IMR-90 (cell line): ENCODE measurements at regions not wholly inside any gene's neighbourhood (a gene's known extent, or its start where the extent isn't known, plus 50 kb on each side); places are given as distances from the start of the nearest gene placed in this dataset.

Experiments
- ATAC-seq: fragments of 200-7000 bp; cut with Tn5 transposase; 2 replicates; pipeline ENCODE4 v1.9.1; 2020; ENCODE audit warnings: low read depth, mild to moderate bottlenecking, moderate library complexity
- BruUV-seq: library from RNA; stranded (reverse); fragments of 400-500 nt; replicated peaks from 2 replicates; lab custom pipeline; 2021; lab: Mats Ljungman, UMichigan
- CTCF ChIA-PET: fragments of 300-600 bp; formaldehyde crosslinking; extraction: SDS; loops from one replicate; lab custom pipeline; 2021; ENCODE audit warnings: antibody characterized with exemption; lab: Yijun Ruan, JAX
- POLR2A ChIA-PET: fragments of 300-600 bp; sonication (Branson Sonifier 250); formaldehyde crosslinking; loops from one replicate; lab custom pipeline; 2022; ENCODE audit warnings: antibody characterized with exemption; ENCODE audit not compliant: unreplicated experiment; lab: Charles Lee
- DNase-seq: peaks from one replicate; pipeline ENCODE4 v3.0.0; 2013
- H2AFZ ChIP-seq: replicated peaks from 2 replicates; pipeline ENCODE3; 2013; ENCODE audit warnings: low read length, mild to moderate bottlenecking; ENCODE audit not compliant: poor library complexity
- H2AK5ac ChIP-seq: 2 replicates; pipeline ENCODE4 v1.6.1; 2013; ENCODE audit warnings: low read depth, low read length, inconsistent platforms
- H2AK9ac ChIP-seq: replicated peaks from 2 replicates; pipeline ENCODE3; 2013; ENCODE audit warnings: mild to moderate bottlenecking, low read depth, low read length, moderate library complexity; ENCODE audit not compliant: poor library complexity
- H2BK120ac ChIP-seq: 2 replicates; pipeline ENCODE4 v1.6.1; 2013; ENCODE audit warnings: low read depth, low read length, inconsistent platforms
- H2BK15ac ChIP-seq: 3 replicates; pipeline ENCODE4 v1.6.1; 2013; ENCODE audit warnings: low read depth, low read length, inconsistent platforms
- H2BK20ac ChIP-seq: 2 replicates; pipeline ENCODE4 v1.6.1; 2013; ENCODE audit warnings: low read depth, mild to moderate bottlenecking, inconsistent platforms, low read length, moderate library complexity
- H2BK5ac ChIP-seq: 2 replicates; pipeline ENCODE4 v1.6.1; 2013; ENCODE audit warnings: mild to moderate bottlenecking, low read depth, low read length, inconsistent platforms; ENCODE audit not compliant: poor library complexity, severe bottlenecking
- H3K14ac ChIP-seq: replicated peaks from 2 replicates; pipeline ENCODE4 v1.6.1; 2013; ENCODE audit warnings: low read depth, low read length, inconsistent platforms
- H3K18ac ChIP-seq: 2 replicates; pipeline ENCODE4 v1.6.1; 2013; ENCODE audit warnings: low read depth, low read length, control low read depth
- H3K23ac ChIP-seq: 2 replicates; pipeline ENCODE4 v1.6.1; 2013; ENCODE audit warnings: low read depth, low read length, inconsistent platforms
- H3K27ac ChIP-seq: 2 replicates; pipeline ENCODE4 v1.5.1; 2013; ENCODE audit warnings: mild to moderate bottlenecking, control low read depth, low read length; ENCODE audit not compliant: insufficient read depth
- H3K27me3 ChIP-seq: 2 replicates; pipeline ENCODE4 v1.6.1; 2013; ENCODE audit warnings: low read length; ENCODE audit not compliant: control insufficient read depth, insufficient read depth
- H3K36me3 ChIP-seq: 2 replicates; pipeline ENCODE4 v1.6.1; 2013; ENCODE audit warnings: low read length, mixed read lengths; ENCODE audit not compliant: control insufficient read depth, insufficient read depth
- H3K4ac ChIP-seq: 2 replicates; pipeline ENCODE4 v1.6.1; 2013; ENCODE audit warnings: low read depth, low read length, inconsistent platforms
- H3K4me1 ChIP-seq: 2 replicates; pipeline ENCODE4 v1.6.1; 2013; ENCODE audit warnings: low read length, mixed read lengths; ENCODE audit not compliant: control insufficient read depth, insufficient read depth
- H3K4me2 ChIP-seq: 2 replicates; pipeline ENCODE4 v1.6.1; 2013; ENCODE audit warnings: low read depth, mild to moderate bottlenecking, control low read depth, low read length, moderate library complexity
- H3K4me3 ChIP-seq: 2 replicates; pipeline ENCODE4 v1.5.1; 2013; ENCODE audit warnings: low read depth, mild to moderate bottlenecking, control low read depth, low read length, moderate library complexity; ENCODE audit not compliant: insufficient read depth
- H3K56ac ChIP-seq: 2 replicates; pipeline ENCODE4 v1.6.1; 2013; ENCODE audit warnings: low read length, inconsistent platforms; ENCODE audit not compliant: insufficient read depth; ENCODE audit errors: extremely low read depth
- H3K79me1 ChIP-seq, 2 experiments: 2 replicates each; pipeline ENCODE4 v1.6.1; 2013; ENCODE audit warnings: low read length in 2 of 2, inconsistent platforms in 1 of 2, low read depth in 1 of 2
- H3K9ac ChIP-seq: 2 replicates; pipeline ENCODE4 v1.6.1; 2013; ENCODE audit warnings: low read depth, low read length, control low read depth
- H3K9me1 ChIP-seq: 2 replicates; pipeline ENCODE4 v1.6.1; 2013; ENCODE audit warnings: low read length, inconsistent platforms; ENCODE audit not compliant: insufficient read depth
- H3K9me3 ChIP-seq: 2 replicates; pipeline ENCODE4 v1.6.1; 2013; ENCODE audit warnings: low read length; ENCODE audit not compliant: control insufficient read depth, insufficient read depth
- H4K20me1 ChIP-seq: 2 replicates; pipeline ENCODE4 v1.6.1; 2013; ENCODE audit warnings: low read length, inconsistent platforms; ENCODE audit not compliant: insufficient read depth
- H4K5ac ChIP-seq: 2 replicates; pipeline ENCODE4 v1.6.1; 2013; ENCODE audit warnings: mild to moderate bottlenecking, low read depth, low read length, control low read depth
- H4K8ac ChIP-seq, 2 experiments: 2 replicates each; pipeline ENCODE4 v1.6.1; 2013; ENCODE audit warnings: low read depth in 2 of 2, low read length in 2 of 2, control low read depth in 1 of 2, inconsistent platforms in 1 of 2
- H4K91ac ChIP-seq: 2 replicates; pipeline ENCODE4 v1.6.1; 2013; ENCODE audit warnings: low read depth, low read length, inconsistent platforms; ENCODE audit not compliant: insufficient read depth
- BHLHE40 ChIP-seq: fragments of 150-350 bp; IDR thresholded peaks from 2 replicates; pipeline ENCODE4 v1.6.1; 2016; ENCODE audit warnings: mild to moderate bottlenecking, low read depth, low read length
- CEBPB ChIP-seq: IDR thresholded peaks from 2 replicates; pipeline ENCODE4 v1.6.1; 2012; ENCODE audit warnings: low read depth, low read length, improper control_type of control experiment
- CHD1 ChIP-seq: IDR thresholded peaks from 2 replicates; pipeline ENCODE4 v1.6.1; 2012; ENCODE audit warnings: low read depth, low read length, improper control_type of control experiment
- FOS ChIP-seq: fragments of 150-350 bp; IDR thresholded peaks from 2 replicates; pipeline ENCODE4 v1.6.1; 2016; ENCODE audit warnings: low read depth, low read length
- MAFK ChIP-seq: IDR thresholded peaks from 2 replicates; pipeline ENCODE4 v1.6.1; 2012; ENCODE audit warnings: low read depth, low read length, improper control_type of control experiment
- MAZ ChIP-seq: IDR thresholded peaks from 2 replicates; pipeline ENCODE4 v1.6.1; 2012; ENCODE audit warnings: low read depth, mild to moderate bottlenecking, low read length, improper control_type of control experiment, moderate library complexity, borderline replicate concordance
- NFE2L2 ChIP-seq: fragments of 150-350 bp; IDR thresholded peaks from 2 replicates; pipeline ENCODE4 v1.6.1; 2016; ENCODE audit warnings: low read depth, mild to moderate bottlenecking, low read length
- POLR2A ChIP-seq: IDR thresholded peaks from 2 replicates; pipeline ENCODE4 v1.6.1; 2012; ENCODE audit warnings: mild to moderate bottlenecking, low read depth, low read length
- RFX5 ChIP-seq: IDR thresholded peaks from 2 replicates; pipeline ENCODE4 v1.8.0; 2012; ENCODE audit warnings: low read depth, mild to moderate bottlenecking, low read length, moderate library complexity
- SMC3 ChIP-seq: fragments of 150-350 bp; IDR thresholded peaks from 2 replicates; pipeline ENCODE4 v1.6.1; 2016; ENCODE audit warnings: low read depth, mild to moderate bottlenecking, antibody characterized with exemption, low read length, moderate library complexity
- WGBS, 2 experiments: methylation state at CpG; one replicate each; pipeline versions ENCODE4 v1.1.5 to v1.1.7; 2013; ENCODE audit warnings: missing lambda C conversion rate in 2 of 2; ENCODE audit not compliant: insufficient read length in 1 of 2; ENCODE audit errors: extremely low coverage in 2 of 2; 5-methylcytosine and 5-hydroxymethylcytosine counted together
- dilution Hi-C: fragments of 300-500 bp; cut with HindIII; formaldehyde crosslinking; loops from one replicate; pipeline ENCODE4 v1.14.3; 2018; ENCODE audit warnings: low sequenced_read_pairs; ENCODE audit not compliant: unreplicated experiment
- in situ Hi-C: fragments of 300-500 bp; cut with MboI; formaldehyde crosslinking; loops from 3 replicates; pipeline ENCODE4 v1.14.3; 2019; ENCODE audit warnings: low sequenced_read_pairs, inconsistent platforms, mixed read lengths
- intact Hi-C: fragments of 100-400 bp; cut with micrococcal nuclease; formaldehyde crosslinking; loops from 2 replicates; pipeline ENCODE4 v1.10.0; 2022
- TF ChIP-seq, protein P1 (sequence below): fragments of 150-350 bp; IDR thresholded peaks from 2 replicates; pipeline ENCODE4 v1.6.1; 2016; ENCODE audit warnings: low read depth, mild to moderate bottlenecking, low read length, moderate library complexity, borderline replicate concordance
- TF ChIP-seq, protein P2 (sequence below): fragments of 150-350 bp; IDR thresholded peaks from 2 replicates; pipeline ENCODE4 v1.6.1; 2017; ENCODE audit warnings: mild to moderate bottlenecking, antibody characterized with exemption, low read length, low read depth

DNA sequence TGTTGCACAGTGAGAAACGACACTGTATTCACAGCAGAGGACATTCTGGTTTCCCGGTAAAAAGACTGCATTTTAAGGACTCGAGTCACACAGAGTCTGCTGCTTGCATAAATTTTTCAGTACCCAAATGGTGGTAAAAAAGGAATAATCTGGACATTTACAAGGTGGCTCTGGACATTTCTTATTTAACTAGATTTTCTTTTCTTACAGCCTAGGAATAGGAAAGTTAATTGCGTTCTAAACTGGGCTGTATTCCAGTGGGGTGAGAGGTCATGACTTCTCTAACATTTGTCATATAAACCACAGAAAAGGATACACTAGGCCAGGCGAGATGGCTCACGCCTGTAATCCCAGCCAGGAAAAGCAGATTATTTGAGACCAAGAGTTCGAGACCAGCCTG, 237.5 kb upstream of the KLF6 start:
- TF ChIP-seq CEBPB: no peak
- TF ChIP-seq, protein P1, sequence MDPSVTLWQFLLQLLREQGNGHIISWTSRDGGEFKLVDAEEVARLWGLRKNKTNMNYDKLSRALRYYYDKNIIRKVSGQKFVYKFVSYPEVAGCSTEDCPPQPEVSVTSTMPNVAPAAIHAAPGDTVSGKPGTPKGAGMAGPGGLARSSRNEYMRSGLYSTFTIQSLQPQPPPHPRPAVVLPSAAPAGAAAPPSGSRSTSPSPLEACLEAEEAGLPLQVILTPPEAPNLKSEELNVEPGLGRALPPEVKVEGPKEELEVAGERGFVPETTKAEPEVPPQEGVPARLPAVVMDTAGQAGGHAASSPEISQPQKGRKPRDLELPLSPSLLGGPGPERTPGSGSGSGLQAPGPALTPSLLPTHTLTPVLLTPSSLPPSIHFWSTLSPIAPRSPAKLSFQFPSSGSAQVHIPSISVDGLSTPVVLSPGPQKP: no peak
- no peak for TF ChIP-seq CHD1
- TF ChIP-seq POLR2A: no peak
- TF ChIP-seq RFX5: no peak
- no peak for TF ChIP-seq FOS
- TF ChIP-seq, protein P2, sequence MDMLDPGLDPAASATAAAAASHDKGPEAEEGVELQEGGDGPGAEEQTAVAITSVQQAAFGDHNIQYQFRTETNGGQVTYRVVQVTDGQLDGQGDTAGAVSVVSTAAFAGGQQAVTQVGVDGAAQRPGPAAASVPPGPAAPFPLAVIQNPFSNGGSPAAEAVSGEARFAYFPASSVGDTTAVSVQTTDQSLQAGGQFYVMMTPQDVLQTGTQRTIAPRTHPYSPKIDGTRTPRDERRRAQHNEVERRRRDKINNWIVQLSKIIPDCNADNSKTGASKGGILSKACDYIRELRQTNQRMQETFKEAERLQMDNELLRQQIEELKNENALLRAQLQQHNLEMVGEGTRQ: no peak
- no peak for TF ChIP-seq MAZ
- TF ChIP-seq SMC3: no peak
- TF ChIP-seq NFE2L2: no peak
- TF ChIP-seq MAFK: no peak
- TF ChIP-seq BHLHE40: no peak
- H2BK120ac ChIP-seq: no peak overlapping the region
- DNase-seq (no peak), ATAC-seq (no peak)
- H3K27me3 ChIP-seq: no peaks in the 10 kb centered on the region
- no peaks in the 10 kb centered on the region for H4K20me1 ChIP-seq
- no peak overlapping the region for H3K4me3 ChIP-seq
- H3K4me2 ChIP-seq: no peak overlapping the region
- no peaks in the 10 kb centered on the region for H3K9me3 ChIP-seq
- no peak overlapping the region for H3K27ac ChIP-seq
- no peak overlapping the region for H2AK9ac ChIP-seq
- dilution Hi-C loops: no loop called here
- no peak overlapping the region for H4K8ac ChIP-seq
- no peak overlapping the region for H4K5ac ChIP-seq
- no CpG with 5 or more reads among the region's 7 CpGs for WGBS, 2 experiments
- no TSS peak for BruUV-seq
- POLR2A ChIA-PET: no interaction called here
- H2AK5ac ChIP-seq: no peak overlapping the region
- H3K9ac ChIP-seq: no peak overlapping the region
- H3K4me1 ChIP-seq: no peaks in the 10 kb centered on the region
- H3K23ac ChIP-seq: no peak overlapping the region
- CTCF ChIA-PET: no interaction called here
- no peak overlapping the region for H2BK20ac ChIP-seq
- H3K9me1 ChIP-seq: no peaks in the 10 kb centered on the region
- H4K91ac ChIP-seq: no peak overlapping the region
- H3K4ac ChIP-seq: no peak overlapping the region
- no peak overlapping the region for H3K14ac ChIP-seq
- no peak overlapping the region for H3K18ac ChIP-seq
- no peak overlapping the region for H3K56ac ChIP-seq
- no peaks in the 10 kb centered on the region for H3K79me1 ChIP-seq
- H2BK15ac ChIP-seq: no peak overlapping the region
- H3K36me3 ChIP-seq: no peaks in the 10 kb centered on the region
- H2AFZ ChIP-seq: no peak overlapping the region
- in situ Hi-C loops: no loop called here
- H2BK5ac ChIP-seq: no peak overlapping the region
- intact Hi-C loops: no loop called here
